GM12891 (cell line): ENCODE measurements at regions not wholly inside any gene's neighbourhood (a gene's known extent, or its start where the extent isn't known, plus 50 kb on each side); places are given as distances from the start of the nearest gene placed in this dataset.

Source experiments
- PAX5 ChIP-seq: IDR thresholded peaks from 2 replicates; pipeline ENCODE4 v1.6.1; 2011; ENCODE audit warnings: low read length, moderate library complexity, mild to moderate bottlenecking; ENCODE audit not compliant: insufficient read depth, severe bottlenecking
- POLR2A ChIP-seq: IDR thresholded peaks from 2 replicates; pipeline ENCODE4 v1.6.1; 2011; ENCODE audit warnings: low read depth, low read length, control low read depth
- POLR2AphosphoS5 ChIP-seq: IDR thresholded peaks from 2 replicates; pipeline ENCODE4 v1.6.1; 2011; ENCODE audit warnings: low read depth, low read length, control low read depth
- POU2F2 ChIP-seq: IDR thresholded peaks from 2 replicates; pipeline ENCODE4 v1.6.1; 2011; ENCODE audit warnings: low read depth, mild to moderate bottlenecking, control low read depth, low read length, moderate library complexity
- SPI1 ChIP-seq: IDR thresholded peaks from 2 replicates; pipeline ENCODE4 v1.6.1; 2011; ENCODE audit warnings: low read depth, low read length, control low read depth
- TAF1 ChIP-seq: IDR thresholded peaks from 2 replicates; pipeline ENCODE4 v1.6.1; 2011; ENCODE audit warnings: low read depth, low read length, control low read depth

DNA sequence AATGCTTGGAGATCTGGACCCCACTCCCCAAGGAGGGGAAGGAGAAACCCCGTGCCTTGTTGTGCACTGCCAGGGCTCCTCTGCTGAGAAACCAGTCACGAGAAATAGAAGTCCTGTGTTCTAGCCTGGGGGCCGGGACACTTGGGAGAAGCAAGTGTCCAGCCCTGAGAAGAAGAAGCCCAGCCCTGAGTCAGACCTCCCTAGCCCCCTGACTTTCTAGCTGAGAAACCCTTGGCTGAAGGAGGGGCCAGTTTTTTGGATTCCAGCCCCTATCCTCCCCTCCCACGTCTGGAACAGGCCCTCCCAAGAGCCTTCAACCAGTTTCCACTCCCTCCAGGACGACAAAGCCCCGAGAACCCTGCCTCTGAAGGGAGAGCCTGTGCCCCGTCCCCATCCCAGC is 100.5 kb downstream of the NAV1 start:
- TF ChIP-seq SPI1 (no peak), POLR2AphosphoS5 (no peak), POLR2A (no peak), TAF1 (no peak), POU2F2 (no peak), PAX5 (no peak)
